ENCODE measurements at regions not wholly inside any gene's neighbourhood (a gene's known extent, or its start where the extent isn't known, plus 50 kb on each side); places are given as distances from the start of the nearest gene placed in this dataset.

GRCh38 chr10:118537623-118538022, 57.8 kb downstream of the PRLHR start:
- no peak for DNase-seq (ENCODE audit: low read depth in 2 of 2)

DNA sequence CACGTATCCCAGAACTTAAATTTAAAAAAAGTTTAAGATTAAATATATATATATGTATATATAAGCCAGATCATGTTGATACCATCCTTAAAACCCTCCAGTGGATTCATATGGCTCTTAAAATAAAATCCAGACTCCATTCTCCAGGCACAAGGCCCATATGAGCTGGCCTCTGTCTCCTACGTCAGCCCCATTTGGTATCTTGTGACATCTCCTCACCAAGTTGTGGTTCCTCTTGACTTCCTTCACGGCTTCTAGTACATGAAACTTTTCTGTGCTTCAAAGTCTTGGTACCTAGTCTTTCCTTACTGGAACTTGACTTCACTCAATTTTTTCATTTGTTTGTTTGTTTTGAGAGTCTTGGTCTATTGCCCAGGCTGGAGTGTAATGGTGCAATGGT, 61.3 kb downstream of the PRLHR start:
- DNase-seq (ENCODE audit: low read depth in 2 of 2) = no peak

DNA sequence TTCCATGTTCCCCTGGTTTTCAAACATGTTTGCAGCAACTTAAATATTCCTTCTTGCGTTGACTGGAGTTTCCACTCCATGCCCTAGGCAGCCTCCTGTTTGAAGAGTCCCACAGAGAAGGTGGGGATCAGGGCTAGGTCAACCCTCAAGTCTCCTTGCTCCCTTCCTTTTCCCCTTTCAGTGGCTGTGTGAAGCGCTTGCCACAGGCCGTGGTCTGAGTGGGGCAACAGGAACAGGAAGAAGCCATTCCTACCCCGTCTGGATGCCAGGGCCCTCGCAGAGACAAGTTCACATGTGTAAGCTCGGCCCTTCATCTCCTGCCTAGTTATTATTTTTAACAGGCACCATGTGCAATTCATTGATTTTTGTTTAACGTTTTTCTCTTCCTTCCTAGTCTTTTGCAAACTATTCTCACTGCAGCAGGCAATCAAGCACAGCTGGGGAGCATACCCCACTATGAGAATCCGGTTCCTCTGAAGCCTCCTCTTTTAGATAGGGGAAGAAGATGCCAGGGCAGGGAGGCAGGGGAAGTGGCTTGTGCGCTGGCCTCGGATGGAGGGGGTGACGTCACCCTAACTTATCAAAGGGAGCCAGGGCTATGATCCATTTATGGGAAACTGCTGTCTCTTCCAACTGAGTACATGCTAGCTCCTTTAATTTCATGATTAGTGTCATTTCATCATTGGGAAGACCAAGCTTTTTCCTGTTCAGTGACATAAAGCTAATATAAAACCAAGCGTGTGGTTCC, 64.2 kb downstream of the PRLHR start:
- no peak for DNase-seq (ENCODE audit: low read depth in 2 of 2)

GRCh38 chr10:118528426-118528825, 67.0 kb downstream of the PRLHR start:
- no peak for DNase-seq (ENCODE audit: low read depth in 2 of 2)

DNA sequence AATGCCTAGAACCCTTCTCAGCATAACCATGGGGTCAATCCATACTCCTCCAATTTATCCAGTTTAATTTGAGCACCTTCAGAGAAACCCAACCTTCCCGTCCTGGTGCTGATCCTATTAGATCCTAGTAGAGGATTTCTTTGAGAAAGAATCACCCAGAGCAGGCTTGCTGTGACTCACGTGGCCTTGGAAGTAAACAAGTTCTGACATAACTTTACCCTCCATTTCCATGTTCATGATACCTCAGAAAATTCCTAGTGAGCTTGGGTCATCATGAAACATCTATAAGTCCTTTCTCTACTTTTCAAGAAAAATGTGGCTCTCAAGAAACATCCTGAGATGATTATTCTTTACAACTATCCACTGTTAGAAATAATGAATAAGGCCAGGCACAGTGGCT, 71.7 kb downstream of the PRLHR start:
- no peak for DNase-seq (ENCODE audit: low read depth in 2 of 2)

GRCh38 chr10:118522791-118523498, 72.5 kb downstream of the PRLHR start:
- DNase-seq (ENCODE audit: low read depth in 2 of 2) = no peak

DNA sequence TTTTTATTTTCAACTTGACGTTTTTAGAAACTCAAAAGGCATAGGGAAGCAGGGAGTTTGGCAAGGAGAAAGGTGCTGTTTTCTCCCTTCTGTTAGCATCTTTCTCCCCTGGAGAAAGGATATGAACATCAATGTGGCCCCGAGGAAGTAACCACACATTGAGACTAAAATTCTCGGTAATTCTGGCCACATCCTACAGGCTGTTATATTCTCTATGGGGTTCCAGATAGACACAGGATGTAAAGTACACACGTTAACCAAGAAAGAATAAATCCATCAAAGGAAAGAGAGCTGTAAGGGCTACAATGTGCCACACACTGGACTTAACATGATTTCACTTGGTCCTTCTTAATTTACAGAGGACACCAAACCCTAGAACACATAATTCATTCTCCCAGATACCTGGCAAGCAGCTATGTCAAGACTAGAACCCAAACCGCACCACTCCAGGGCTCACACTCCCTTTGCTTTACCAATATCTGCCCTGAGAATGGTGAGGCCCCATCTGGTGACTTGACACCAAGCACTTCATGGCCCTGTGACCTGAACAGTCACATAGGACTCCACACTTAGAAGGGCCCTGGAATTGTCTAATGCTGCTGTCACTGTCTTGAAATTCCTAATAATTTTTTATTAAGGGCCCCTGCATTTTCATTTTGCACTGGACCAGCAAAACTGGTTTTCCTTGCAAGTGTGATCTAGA, 73.9 kb downstream of the PRLHR start:
- no peak for DNase-seq (ENCODE audit: low read depth in 2 of 2)

GRCh38 chr10:118520116-118520742, 75.2 kb downstream of the PRLHR start:
- DNase-seq (ENCODE audit: low read depth in 2 of 2) = no peak

- no peak for DNase-seq (ENCODE audit: low read depth in 2 of 2)
Observed at GRCh38 chr10:118518095-118518494, 77.4 kb downstream of the PRLHR start.

- DNase-seq (ENCODE audit: low read depth in 2 of 2) = no peak
Observed at GRCh38 chr10:118516716-118517115, 78.7 kb downstream of the PRLHR start.

- no peak for DNase-seq (ENCODE audit: low read depth in 2 of 2)
Observed at GRCh38 chr10:118513174-118513573, 82.3 kb downstream of the PRLHR start.

DNA sequence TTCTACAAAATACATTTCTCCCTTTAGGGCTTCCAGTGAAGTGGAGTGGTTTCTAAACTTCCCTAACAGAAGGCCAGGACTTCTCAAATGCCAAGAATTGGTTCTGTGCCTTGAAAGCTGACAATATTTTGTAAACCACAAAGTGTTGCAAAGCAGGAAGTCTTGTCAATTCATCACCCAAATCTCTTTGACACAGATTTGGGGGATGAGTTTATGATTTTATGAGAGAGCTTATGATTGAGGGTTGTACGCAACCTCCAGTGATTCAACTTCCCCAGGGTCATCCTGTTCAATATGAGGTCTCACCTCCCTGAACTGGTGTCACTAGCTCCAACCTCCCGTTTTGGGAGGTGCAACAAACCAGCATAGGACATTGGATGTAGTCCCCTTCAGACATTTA, 83.7 kb downstream of the PRLHR start:
- no peak for DNase-seq (ENCODE audit: low read depth in 2 of 2)

DNA sequence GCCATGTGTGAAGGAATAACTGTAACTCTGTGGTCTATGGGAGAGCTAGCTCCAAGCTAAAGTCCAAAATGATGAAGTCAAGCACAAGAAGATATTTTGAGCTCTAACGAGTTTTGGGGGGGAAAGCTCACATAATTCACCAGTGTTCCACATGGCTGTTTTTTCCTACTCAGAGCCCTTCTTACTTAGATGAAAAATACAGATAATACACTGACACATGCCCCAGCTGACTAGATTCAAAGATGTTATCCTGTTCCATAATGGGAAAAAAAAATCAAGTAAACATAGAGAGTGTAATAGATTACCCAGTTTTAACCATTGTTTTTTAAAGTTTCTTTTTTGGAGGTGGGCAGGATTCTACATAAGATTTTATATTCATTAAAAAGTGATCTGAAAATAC, 86.6 kb downstream of the PRLHR start:
- no peak for DNase-seq (ENCODE audit: low read depth in 2 of 2)

GRCh38 chr10:118508355-118508754, 87.1 kb downstream of the PRLHR start:
- DNase-seq (ENCODE audit: low read depth in 2 of 2) = no peak

- DNase-seq (ENCODE audit: low read depth in 2 of 2) = no peak
Observed at GRCh38 chr10:118506671-118507590, 88.5 kb downstream of the PRLHR start.

GRCh38 chr10:118505363-118505762, 90.1 kb downstream of the PRLHR start:
- DNase-seq (ENCODE audit: low read depth in 2 of 2) = no peak

GRCh38 chr10:118504467-118505205, 90.8 kb downstream of the PRLHR start:
- no peak for DNase-seq (ENCODE audit: low read depth in 2 of 2)

DNA sequence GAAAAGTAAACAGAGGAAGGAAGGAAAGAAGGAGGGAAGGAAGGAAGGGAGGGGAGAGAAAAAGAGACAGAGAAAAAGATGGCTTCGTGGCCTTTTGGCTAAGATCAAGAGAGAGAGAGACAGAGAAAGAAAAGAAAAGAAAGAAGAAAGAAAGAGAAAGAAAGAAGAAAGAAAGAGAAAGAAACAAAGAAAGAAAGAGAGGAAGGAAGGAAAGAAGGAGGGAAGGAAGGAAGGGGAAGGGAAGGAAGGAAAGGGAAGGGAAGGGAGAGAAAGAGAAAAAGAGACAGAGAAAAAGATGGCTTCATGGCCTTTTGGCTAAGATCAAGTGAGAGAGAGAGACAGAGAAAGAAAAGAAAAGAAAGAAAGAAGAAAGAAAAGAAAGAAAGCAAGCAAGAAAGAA, 91.4 kb downstream of the PRLHR start:
- DNase-seq (ENCODE audit: low read depth in 2 of 2) = no peak

- no peak for DNase-seq (ENCODE audit: low read depth in 2 of 2)
Observed at GRCh38 chr10:118503192-118503591, 92.3 kb downstream of the PRLHR start.

GRCh38 chr10:118501637-118502440, 93.6 kb downstream of the PRLHR start:
- no peak for DNase-seq (ENCODE audit: low read depth in 2 of 2)

Data from stimulated activated CD4-positive, alpha-beta T cell treated with anti-CD3 and anti-CD28 coated beads, Interleukin-1b, Interleukin-23, amount 100 ng/mL, for 1 hour (primary cell).